NB4 (cell line): ENCODE measurements at regions not wholly inside any gene's neighbourhood (a gene's known extent, or its start where the extent isn't known, plus 50 kb on each side); places are given as distances from the start of the nearest gene placed in this dataset.

Source experiments
- DNase-seq: peaks from one replicate; pipeline ENCODE4 v3.0.0; 2010; ENCODE audit warnings: low read depth
- H3K4me3 ChIP-seq: one replicate; pipeline ENCODE4 v1.5.1; 2011; ENCODE audit warnings: mild to moderate bottlenecking, low read depth, low read length, moderate library complexity
- MYC ChIP-seq: IDR thresholded peaks from 2 replicates; pipeline ENCODE4 v1.6.1; 2011; ENCODE audit warnings: low read depth, low read length
- POLR2A ChIP-seq: IDR thresholded peaks from 2 replicates; pipeline ENCODE4 v1.6.1; 2011; ENCODE audit warnings: mild to moderate bottlenecking; ENCODE audit not compliant: insufficient read length; ENCODE audit errors: extremely low read depth
- TF ChIP-seq, protein P1 (sequence below): IDR thresholded peaks from 2 replicates; pipeline ENCODE4 v1.6.1; 2011; ENCODE audit warnings: low read depth, low read length
- TF ChIP-seq, protein P2 (sequence below): IDR thresholded peaks from one replicate; pipeline ENCODE4 v1.5.1; 2012; ENCODE audit warnings: low read depth, low read length

DNA sequence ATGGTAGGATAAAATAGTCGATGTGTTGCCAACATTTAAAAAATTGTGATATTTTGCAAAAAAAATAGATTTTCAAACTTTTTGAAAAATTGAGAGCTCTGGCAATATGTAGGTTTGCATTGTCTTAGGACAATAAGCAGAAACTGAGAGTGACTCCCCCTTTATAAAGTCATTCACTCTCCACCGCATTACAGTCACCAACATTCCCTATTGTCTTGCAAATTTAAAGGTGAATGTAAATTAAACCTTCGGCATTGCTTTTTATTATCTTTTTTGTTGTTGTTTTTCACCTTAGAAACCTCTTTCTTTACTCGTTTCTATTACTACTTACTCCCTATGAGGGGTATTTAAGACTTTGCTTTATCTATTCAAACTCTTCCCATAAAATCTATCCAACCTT is 944.2 kb downstream of the DTWD2 start:
- TF ChIP-seq, protein P1, sequence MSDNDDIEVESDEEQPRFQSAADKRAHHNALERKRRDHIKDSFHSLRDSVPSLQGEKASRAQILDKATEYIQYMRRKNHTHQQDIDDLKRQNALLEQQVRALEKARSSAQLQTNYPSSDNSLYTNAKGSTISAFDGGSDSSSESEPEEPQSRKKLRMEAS: no peak
- no peak for TF ChIP-seq POLR2A
- TF ChIP-seq, protein P2, sequence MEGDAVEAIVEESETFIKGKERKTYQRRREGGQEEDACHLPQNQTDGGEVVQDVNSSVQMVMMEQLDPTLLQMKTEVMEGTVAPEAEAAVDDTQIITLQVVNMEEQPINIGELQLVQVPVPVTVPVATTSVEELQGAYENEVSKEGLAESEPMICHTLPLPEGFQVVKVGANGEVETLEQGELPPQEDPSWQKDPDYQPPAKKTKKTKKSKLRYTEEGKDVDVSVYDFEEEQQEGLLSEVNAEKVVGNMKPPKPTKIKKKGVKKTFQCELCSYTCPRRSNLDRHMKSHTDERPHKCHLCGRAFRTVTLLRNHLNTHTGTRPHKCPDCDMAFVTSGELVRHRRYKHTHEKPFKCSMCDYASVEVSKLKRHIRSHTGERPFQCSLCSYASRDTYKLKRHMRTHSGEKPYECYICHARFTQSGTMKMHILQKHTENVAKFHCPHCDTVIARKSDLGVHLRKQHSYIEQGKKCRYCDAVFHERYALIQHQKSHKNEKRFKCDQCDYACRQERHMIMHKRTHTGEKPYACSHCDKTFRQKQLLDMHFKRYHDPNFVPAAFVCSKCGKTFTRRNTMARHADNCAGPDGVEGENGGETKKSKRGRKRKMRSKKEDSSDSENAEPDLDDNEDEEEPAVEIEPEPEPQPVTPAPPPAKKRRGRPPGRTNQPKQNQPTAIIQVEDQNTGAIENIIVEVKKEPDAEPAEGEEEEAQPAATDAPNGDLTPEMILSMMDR: no peak
- TF ChIP-seq MYC: no peak
- DNase-seq: no peak
- H3K4me3 ChIP-seq: no peak overlapping the region

DNA sequence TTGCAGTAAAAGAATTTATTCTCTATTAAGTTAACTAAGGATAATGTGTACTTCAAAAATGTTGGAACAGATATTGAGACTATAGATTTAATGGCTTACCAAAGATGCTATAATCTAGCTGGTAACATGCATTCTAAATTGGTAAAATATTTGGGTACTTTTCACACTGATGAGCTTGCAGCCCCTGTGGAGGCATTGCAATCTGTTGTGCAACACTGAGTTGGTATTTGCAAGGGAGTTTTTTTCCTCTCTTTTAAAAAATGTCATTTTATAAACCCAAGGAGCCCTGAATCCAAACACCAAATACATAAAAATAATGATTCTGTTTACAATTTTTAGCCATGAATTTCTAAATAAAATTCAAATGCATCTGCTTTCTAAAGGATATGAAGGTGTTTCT is 944.8 kb downstream of the DTWD2 start:
- DNase-seq: no peak
- TF ChIP-seq POLR2A: no peak
- no peak for TF ChIP-seq MYC
- no peak overlapping the region for H3K4me3 ChIP-seq

- TF ChIP-seq MYC (no peak), POLR2A (no peak)
- TF ChIP-seq, protein P2: no peak
- TF ChIP-seq, protein P1: no peak
- no peak for DNase-seq
- no peak overlapping the region for H3K4me3 ChIP-seq
Observed at GRCh38 chr5:118042076-118042475, 946.3 kb downstream of the DTWD2 start.

- DNase-seq: no peak
- no peak overlapping the region for H3K4me3 ChIP-seq
- TF ChIP-seq POLR2A (no peak), MYC (no peak)
- TF ChIP-seq, protein P2: no peak
- TF ChIP-seq, protein P1: no peak
Observed at GRCh38 chr5:118040496-118040895, 947.9 kb downstream of the DTWD2 start.

DNA sequence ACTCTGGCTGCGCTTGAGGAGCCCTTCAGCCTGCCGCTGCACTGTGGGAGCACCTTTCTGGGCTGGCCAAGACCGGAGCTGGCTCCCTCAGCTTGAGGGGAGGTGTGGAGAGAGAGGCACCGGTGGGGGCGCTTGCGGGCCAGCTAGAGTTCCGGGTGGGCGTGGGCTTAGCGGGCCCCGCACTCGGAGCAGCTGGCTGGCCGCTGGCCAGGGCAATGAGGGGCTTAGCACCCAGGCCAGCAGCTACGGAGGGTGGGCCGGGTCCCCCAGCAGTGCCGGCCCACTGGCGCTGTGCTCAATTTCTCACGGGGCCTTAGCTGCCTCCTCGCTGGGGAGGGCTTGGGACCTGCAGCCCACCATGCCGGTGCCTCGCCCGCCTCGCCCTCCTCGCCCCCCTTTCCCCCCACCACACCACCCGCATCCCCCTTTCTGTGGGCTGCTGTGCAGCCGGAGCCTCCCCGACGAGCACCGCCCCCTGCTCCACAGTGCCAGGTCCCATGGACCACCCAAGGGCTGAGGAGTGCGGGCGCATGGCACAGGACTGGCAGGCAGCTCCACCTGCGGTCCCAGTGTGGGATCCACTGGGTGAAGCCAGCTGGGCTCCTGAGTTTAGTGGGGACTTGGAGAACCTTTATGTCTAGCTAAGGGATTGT is 954.5 kb downstream of the DTWD2 start:
- no peak overlapping the region for H3K4me3 ChIP-seq
- TF ChIP-seq, protein P2: no peak
- no peak for TF ChIP-seq MYC
- no peak for TF ChIP-seq POLR2A
- TF ChIP-seq, protein P1: no peak
- DNase-seq: no peak

DNA sequence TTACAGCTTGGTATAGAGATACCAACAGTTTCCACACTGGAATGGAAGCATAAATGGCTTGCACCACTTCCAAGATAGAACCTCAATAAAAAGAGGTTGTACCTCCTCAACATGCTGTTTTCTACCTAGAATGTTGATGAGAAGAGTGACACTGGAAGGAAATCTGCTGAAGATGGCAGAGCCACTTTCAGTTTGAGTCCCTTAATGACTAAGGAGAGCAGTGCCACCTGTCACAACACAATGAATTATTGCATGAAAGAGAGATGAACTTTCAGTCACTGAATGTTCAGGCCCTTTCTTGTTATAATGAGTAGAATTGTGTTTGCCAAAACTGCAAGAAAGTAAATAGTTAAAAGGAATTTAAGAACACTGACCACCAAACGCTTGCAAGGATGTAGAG is 958.5 kb downstream of the DTWD2 start:
- DNase-seq: no peak
- TF ChIP-seq, protein P1: no peak
- TF ChIP-seq POLR2A (no peak), MYC (no peak)
- TF ChIP-seq, protein P2: no peak
- H3K4me3 ChIP-seq: no peak overlapping the region
